ENCODE measurements at regions not wholly inside any gene's neighbourhood (a gene's known extent, or its start where the extent isn't known, plus 50 kb on each side); places are given as distances from the start of the nearest gene placed in this dataset.

GRCh38 chr6:95905132-95905531, 110.6 kb upstream of the FUT9 start (continued):
- no peak for TF ChIP-seq USF2 (CRISPR knock-in tag; IDR thresholded peaks at IDR 0.05)
- no peak for TF ChIP-seq NR3C1 (CRISPR knock-in tag; conservative IDR thresholded peaks at IDR 0.05; ENCODE audit: low read depth)
- TF ChIP-seq ATF2 (CRISPR knock-in tag; IDR thresholded peaks at IDR 0.05; ENCODE audit: borderline replicate concordance, low read depth) = no peak
- no peak for TF ChIP-seq RELA (CRISPR knock-in tag; IDR thresholded peaks at IDR 0.05; ENCODE audit: borderline replicate concordance)
- no peak for TF ChIP-seq ZNF317 (CRISPR knock-in tag; IDR thresholded peaks at IDR 0.05; ENCODE audit: borderline replicate concordance, low read depth)
- TF ChIP-seq FOXJ3 (CRISPR knock-in tag; IDR thresholded peaks at IDR 0.05; ENCODE audit: borderline replicate concordance) = no peak

- ATAC-seq (no peak), DNase-seq (ENCODE audit: low spot score) (no peak)
- ChIA-PET CTCF (interaction anchor here (1.0 kb wide), 1 partner anchor 8 kb away, joined by 3 read pairs; no protein-coding TSS in a partner anchor), POLR2A (no interaction called here)
- no peak overlapping the region for H3K27ac Mint-ChIP-seq
- no peaks in the 10 kb centered on the region for H3K9me3 Mint-ChIP-seq
- no peaks in the 10 kb centered on the region for H3K27me3 Mint-ChIP-seq (ENCODE audit: low read depth)
- no peak overlapping the region for H3K4me3 Mint-ChIP-seq
- H3K36me3 Mint-ChIP-seq = no peaks in the 10 kb centered on the region
- TF ChIP-seq ZNF138 (CRISPR knock-in tag; conservative IDR thresholded peaks at IDR 0.05) = no peak
- no peaks in the 10 kb centered on the region for H3K4me1 Mint-ChIP-seq
Observed at GRCh38 chr6:95917034-95917433, 98.7 kb upstream of the FUT9 start.

- no peaks in the 10 kb centered on the region for H3K36me3 Mint-ChIP-seq
- no peak overlapping the region for H3K27ac Mint-ChIP-seq
- H3K9me3 Mint-ChIP-seq = no peaks in the 10 kb centered on the region
- H3K4me1 Mint-ChIP-seq = no peaks in the 10 kb centered on the region
- DNase-seq (ENCODE audit: low spot score) = peak; percentile 53
- no peaks in the 10 kb centered on the region for H3K27me3 Mint-ChIP-seq (ENCODE audit: low read depth)
- ChIA-PET CTCF (interaction anchor here (1.1 to 1.5 kb wide), 2 partner anchors 155 to 165 kb away, joined by 4 read pairs; no protein-coding TSS in a partner anchor), POLR2A (no interaction called here)
- H3K4me3 Mint-ChIP-seq = no peak overlapping the region
- peak; percentile 86 for ATAC-seq
- no peak for TF ChIP-seq ZNF281 (CRISPR knock-in tag; IDR thresholded peaks at IDR 0.05)
- TF ChIP-seq CTCF (IDR thresholded peaks at IDR 0.05) = peak; percentile 48
Observed at GRCh38 chr6:95923518-95923917, 92.3 kb upstream of the FUT9 start.

- ChIA-PET POLR2A (no interaction called here), CTCF (no interaction called here)
- Mint-ChIP-seq H3K27me3 (ENCODE audit: low read depth) (no peaks in the 10 kb centered on the region), H3K9me3 (no peaks in the 10 kb centered on the region), H3K4me3 (no peak overlapping the region), H3K27ac (no peak overlapping the region), H3K4me1 (no peaks in the 10 kb centered on the region), H3K36me3 (no peaks in the 10 kb centered on the region)
- DNase-seq (ENCODE audit: low spot score) (no peak), ATAC-seq (no peak)
- TF ChIP-seq NFATC4 (CRISPR knock-in tag; IDR thresholded peaks at IDR 0.05) (no peak), FOXP4 (CRISPR knock-in tag; IDR thresholded peaks at IDR 0.05) (no peak), USF1 (CRISPR knock-in tag; IDR thresholded peaks at IDR 0.05) (no peak), NFYB (CRISPR knock-in tag; conservative IDR thresholded peaks at IDR 0.05; ENCODE audit: low read depth) (no peak), E2F1 (CRISPR knock-in tag; IDR thresholded peaks at IDR 0.05) (no peak), GRHL2 (CRISPR knock-in tag; IDR thresholded peaks at IDR 0.05; ENCODE audit: insufficient replicate concordance, severe bottlenecking) (no peak), ATF6 (CRISPR knock-in tag; IDR thresholded peaks at IDR 0.05) (no peak)
Observed at GRCh38 chr6:95935736-95936135, 80.0 kb upstream of the FUT9 start.
